ENCODE measurements at regions not wholly inside any gene's neighbourhood (a gene's known extent, or its start where the extent isn't known, plus 50 kb on each side); places are given as distances from the start of the nearest gene placed in this dataset.

- TF ChIP-seq CTCF (IDR thresholded peaks at IDR 0.05): no peak
- TF ChIP-seq POLR2A (IDR thresholded peaks at IDR 0.05): no peak
- no peak for TF ChIP-seq EP300 (IDR thresholded peaks at IDR 0.05)
Measured at GRCh38 chr11:116217441-116217840, 555.3 kb downstream of the BUD13 start.

Data from gastroesophageal sphincter (tissue), 3 donors.